ENCODE measurements at regions not wholly inside any gene's neighbourhood (a gene's known extent, or its start where the extent isn't known, plus 50 kb on each side); places are given as distances from the start of the nearest gene placed in this dataset.

GRCh38 chr18:34543356-34543755 is 166.7 kb upstream of the DTNA start:
- Histone ChIP-seq H3K27me3 (ENCODE audit: control insufficient read depth, insufficient read depth, low read length) (no peaks in the 10 kb centered on the region), H3K4me3 (ENCODE audit: low read depth, low read length) (no peak overlapping the region), H3K36me3 (ENCODE audit: control insufficient read depth, insufficient read depth, low read length) (no peaks in the 10 kb centered on the region)
- TF ChIP-seq, protein P1, sequence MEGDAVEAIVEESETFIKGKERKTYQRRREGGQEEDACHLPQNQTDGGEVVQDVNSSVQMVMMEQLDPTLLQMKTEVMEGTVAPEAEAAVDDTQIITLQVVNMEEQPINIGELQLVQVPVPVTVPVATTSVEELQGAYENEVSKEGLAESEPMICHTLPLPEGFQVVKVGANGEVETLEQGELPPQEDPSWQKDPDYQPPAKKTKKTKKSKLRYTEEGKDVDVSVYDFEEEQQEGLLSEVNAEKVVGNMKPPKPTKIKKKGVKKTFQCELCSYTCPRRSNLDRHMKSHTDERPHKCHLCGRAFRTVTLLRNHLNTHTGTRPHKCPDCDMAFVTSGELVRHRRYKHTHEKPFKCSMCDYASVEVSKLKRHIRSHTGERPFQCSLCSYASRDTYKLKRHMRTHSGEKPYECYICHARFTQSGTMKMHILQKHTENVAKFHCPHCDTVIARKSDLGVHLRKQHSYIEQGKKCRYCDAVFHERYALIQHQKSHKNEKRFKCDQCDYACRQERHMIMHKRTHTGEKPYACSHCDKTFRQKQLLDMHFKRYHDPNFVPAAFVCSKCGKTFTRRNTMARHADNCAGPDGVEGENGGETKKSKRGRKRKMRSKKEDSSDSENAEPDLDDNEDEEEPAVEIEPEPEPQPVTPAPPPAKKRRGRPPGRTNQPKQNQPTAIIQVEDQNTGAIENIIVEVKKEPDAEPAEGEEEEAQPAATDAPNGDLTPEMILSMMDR (IDR thresholded peaks at IDR 0.05; ENCODE audit: insufficient read depth, low read length, poor library complexity, severe bottlenecking): no peak
- no peak for DNase-seq (ENCODE audit: low read depth)

- no peak for DNase-seq (ENCODE audit: low read depth)
- no peak overlapping the region for H3K4me3 ChIP-seq (ENCODE audit: low read depth, low read length)
These were observed 166.2 kb upstream of the DTNA start for GRCh38 chr18:34543945-34544344.

GRCh38 chr18:34544930-34545329 is 165.2 kb upstream of the DTNA start:
- no peak overlapping the region for H3K4me3 ChIP-seq (ENCODE audit: low read depth, low read length)
- no peaks in the 10 kb centered on the region for H3K27me3 ChIP-seq (ENCODE audit: control insufficient read depth, insufficient read depth, low read length)
- H3K36me3 ChIP-seq (ENCODE audit: control insufficient read depth, insufficient read depth, low read length): no peaks in the 10 kb centered on the region
- TF ChIP-seq, protein P1 (IDR thresholded peaks at IDR 0.05; ENCODE audit: insufficient read depth, low read length, poor library complexity, severe bottlenecking): no peak
- DNase-seq (ENCODE audit: low read depth): no peak

More at GRCh38 chr18:34543945-34544344, 166.2 kb upstream of the DTNA start:
- Histone ChIP-seq H3K27me3 (ENCODE audit: control insufficient read depth, insufficient read depth, low read length) (no peaks in the 10 kb centered on the region), H3K36me3 (ENCODE audit: control insufficient read depth, insufficient read depth, low read length) (no peaks in the 10 kb centered on the region)
- TF ChIP-seq, protein P1 (IDR thresholded peaks at IDR 0.05; ENCODE audit: insufficient read depth, low read length, poor library complexity, severe bottlenecking): no peak

DNA sequence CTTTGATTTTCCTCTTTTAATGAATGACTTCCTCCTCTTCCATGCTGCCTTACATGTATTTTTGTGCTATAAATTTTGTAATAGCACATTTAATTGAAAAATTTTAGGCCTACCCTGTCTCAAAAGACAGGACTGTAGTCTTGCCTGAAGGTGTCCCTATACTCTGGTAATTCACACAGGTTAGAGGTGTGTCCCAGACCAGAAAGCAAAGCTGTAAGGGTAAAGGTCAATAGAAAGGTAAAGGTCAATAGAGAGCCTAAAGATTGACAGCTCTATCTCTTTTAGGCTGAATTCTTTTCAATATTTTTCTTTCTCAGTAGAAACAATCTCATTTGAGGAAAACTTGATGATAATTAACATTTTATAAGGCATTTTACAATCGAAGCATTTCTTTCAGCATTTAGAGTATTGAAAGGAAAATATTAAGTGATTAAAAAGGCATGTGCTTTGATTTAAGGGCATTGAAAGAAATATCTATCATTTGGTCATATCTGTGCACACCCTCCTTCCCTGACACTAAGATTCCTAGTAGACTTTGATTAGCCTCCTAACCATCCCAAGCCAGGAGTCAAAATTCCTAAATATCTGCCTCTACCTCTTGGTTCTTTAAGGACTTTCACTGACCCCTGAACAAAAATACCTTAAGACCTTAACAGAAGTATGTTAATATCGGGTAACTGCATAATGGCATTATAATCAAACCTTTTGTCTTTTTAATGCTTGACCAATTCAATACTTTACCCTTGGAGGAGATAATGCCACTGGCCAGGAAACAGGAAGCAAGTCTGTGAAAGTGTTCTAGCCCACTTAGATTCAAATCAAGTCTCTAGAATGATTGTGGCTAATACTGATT is 161.8 kb upstream of the DTNA start:
- no peak overlapping the region for H3K4me3 ChIP-seq (ENCODE audit: low read depth, low read length)
- no peak for DNase-seq (ENCODE audit: low read depth)

DNA sequence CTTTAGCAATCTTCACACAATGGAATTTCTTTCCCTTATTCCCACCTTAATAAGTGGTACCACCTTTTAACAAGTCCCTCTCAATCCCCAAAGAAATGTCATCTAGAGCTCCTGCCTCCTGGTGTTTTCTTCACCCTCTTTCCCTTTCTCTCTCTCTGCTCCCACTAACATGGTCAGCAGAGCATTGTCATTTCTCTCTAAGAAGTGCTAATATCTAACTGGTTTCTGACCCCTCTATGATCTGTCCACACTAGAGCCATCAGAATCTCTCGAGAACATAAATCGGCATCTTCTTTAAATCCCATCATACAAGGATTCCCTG is 161.2 kb upstream of the DTNA start:
- TF ChIP-seq, protein P1 (IDR thresholded peaks at IDR 0.05; ENCODE audit: insufficient read depth, low read length, poor library complexity, severe bottlenecking): no peak
- H3K36me3 ChIP-seq (ENCODE audit: control insufficient read depth, insufficient read depth, low read length): no peaks in the 10 kb centered on the region

More for the DNA sequence above, 161.8 kb upstream of the DTNA start:
- Histone ChIP-seq H3K36me3 (ENCODE audit: control insufficient read depth, insufficient read depth, low read length) (no peaks in the 10 kb centered on the region), H3K27me3 (ENCODE audit: control insufficient read depth, insufficient read depth, low read length) (no peaks in the 10 kb centered on the region)
- TF ChIP-seq, protein P1 (IDR thresholded peaks at IDR 0.05; ENCODE audit: insufficient read depth, low read length, poor library complexity, severe bottlenecking): no peak

DNA sequence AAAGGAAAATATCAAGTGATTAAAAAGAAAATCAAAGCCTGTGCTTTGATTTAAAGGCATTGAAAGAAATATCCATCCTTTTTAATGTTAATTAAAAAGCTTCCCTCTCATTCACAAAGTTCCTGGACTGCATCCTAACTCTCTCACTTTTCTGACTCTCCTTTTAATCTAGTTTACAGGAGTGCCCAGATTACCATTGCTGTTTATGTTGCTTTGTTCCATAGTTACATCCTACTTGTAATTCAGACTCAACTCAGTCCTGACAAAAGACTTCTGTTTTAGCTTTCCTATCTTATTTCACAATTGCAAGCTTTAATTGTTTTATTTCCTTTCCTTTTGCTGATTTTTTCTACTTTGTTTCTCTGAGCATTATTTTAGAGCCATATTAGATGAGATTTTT is 160.7 kb upstream of the DTNA start:
- TF ChIP-seq, protein P1 (IDR thresholded peaks at IDR 0.05; ENCODE audit: insufficient read depth, low read length, poor library complexity, severe bottlenecking): no peak
- no peaks in the 10 kb centered on the region for H3K36me3 ChIP-seq (ENCODE audit: control insufficient read depth, insufficient read depth, low read length)
- no peak for DNase-seq (ENCODE audit: low read depth)
- no peaks in the 10 kb centered on the region for H3K27me3 ChIP-seq (ENCODE audit: control insufficient read depth, insufficient read depth, low read length)
- H3K4me3 ChIP-seq (ENCODE audit: low read depth, low read length): no peak overlapping the region

More for the DNA sequence above, 161.2 kb upstream of the DTNA start:
- DNase-seq (ENCODE audit: low read depth): no peak
- H3K4me3 ChIP-seq (ENCODE audit: low read depth, low read length): no peak overlapping the region
- H3K27me3 ChIP-seq (ENCODE audit: control insufficient read depth, insufficient read depth, low read length): no peaks in the 10 kb centered on the region

Measured in kidney epithelial cell (primary cell).